NB4 (cell line): ENCODE measurements at regions not wholly inside any gene's neighbourhood (a gene's known extent, or its start where the extent isn't known, plus 50 kb on each side); places are given as distances from the start of the nearest gene placed in this dataset.

Experiments
- DNase-seq: peaks from one replicate; pipeline ENCODE4 v3.0.0; 2010; ENCODE audit warnings: low read depth
- H3K4me3 ChIP-seq: one replicate; pipeline ENCODE4 v1.5.1; 2011; ENCODE audit warnings: mild to moderate bottlenecking, low read depth, low read length, moderate library complexity
- MAX ChIP-seq: IDR thresholded peaks from 2 replicates; pipeline ENCODE4 v1.6.1; 2011; ENCODE audit warnings: low read depth, low read length
- MYC ChIP-seq: IDR thresholded peaks from 2 replicates; pipeline ENCODE4 v1.6.1; 2011; ENCODE audit warnings: low read depth, low read length
- POLR2A ChIP-seq: IDR thresholded peaks from 2 replicates; pipeline ENCODE4 v1.6.1; 2011; ENCODE audit warnings: mild to moderate bottlenecking; ENCODE audit not compliant: insufficient read length; ENCODE audit errors: extremely low read depth
- TF ChIP-seq, protein P1 (sequence below): IDR thresholded peaks from one replicate; pipeline ENCODE4 v1.5.1; 2012; ENCODE audit warnings: low read depth, low read length

DNA sequence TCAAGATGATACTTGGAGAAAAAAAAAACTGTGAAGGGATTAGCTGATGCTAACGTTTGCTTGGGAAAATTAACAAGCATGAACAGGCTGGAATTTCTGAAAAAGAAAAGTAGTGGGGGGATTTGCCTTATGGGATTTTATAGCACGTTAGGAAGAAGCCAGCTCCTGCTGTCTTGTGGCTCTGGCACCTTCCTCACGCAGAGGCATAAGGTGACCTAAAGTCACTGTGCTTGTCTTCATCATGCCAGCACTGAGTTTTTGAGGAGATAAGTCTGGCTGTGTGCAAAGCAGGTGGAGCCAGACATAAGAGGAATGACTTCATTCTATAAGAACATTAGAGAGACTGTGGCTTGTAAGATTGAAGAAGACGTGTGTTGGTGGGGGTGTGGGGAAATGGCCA lies 94.4 kb upstream of the MAP1B start:
- TF ChIP-seq MYC (no peak), POLR2A (no peak), MAX (no peak)
- TF ChIP-seq, protein P1, sequence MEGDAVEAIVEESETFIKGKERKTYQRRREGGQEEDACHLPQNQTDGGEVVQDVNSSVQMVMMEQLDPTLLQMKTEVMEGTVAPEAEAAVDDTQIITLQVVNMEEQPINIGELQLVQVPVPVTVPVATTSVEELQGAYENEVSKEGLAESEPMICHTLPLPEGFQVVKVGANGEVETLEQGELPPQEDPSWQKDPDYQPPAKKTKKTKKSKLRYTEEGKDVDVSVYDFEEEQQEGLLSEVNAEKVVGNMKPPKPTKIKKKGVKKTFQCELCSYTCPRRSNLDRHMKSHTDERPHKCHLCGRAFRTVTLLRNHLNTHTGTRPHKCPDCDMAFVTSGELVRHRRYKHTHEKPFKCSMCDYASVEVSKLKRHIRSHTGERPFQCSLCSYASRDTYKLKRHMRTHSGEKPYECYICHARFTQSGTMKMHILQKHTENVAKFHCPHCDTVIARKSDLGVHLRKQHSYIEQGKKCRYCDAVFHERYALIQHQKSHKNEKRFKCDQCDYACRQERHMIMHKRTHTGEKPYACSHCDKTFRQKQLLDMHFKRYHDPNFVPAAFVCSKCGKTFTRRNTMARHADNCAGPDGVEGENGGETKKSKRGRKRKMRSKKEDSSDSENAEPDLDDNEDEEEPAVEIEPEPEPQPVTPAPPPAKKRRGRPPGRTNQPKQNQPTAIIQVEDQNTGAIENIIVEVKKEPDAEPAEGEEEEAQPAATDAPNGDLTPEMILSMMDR, result no peak
- H3K4me3 ChIP-seq, result no peak overlapping the region
- DNase-seq, result no peak

DNA sequence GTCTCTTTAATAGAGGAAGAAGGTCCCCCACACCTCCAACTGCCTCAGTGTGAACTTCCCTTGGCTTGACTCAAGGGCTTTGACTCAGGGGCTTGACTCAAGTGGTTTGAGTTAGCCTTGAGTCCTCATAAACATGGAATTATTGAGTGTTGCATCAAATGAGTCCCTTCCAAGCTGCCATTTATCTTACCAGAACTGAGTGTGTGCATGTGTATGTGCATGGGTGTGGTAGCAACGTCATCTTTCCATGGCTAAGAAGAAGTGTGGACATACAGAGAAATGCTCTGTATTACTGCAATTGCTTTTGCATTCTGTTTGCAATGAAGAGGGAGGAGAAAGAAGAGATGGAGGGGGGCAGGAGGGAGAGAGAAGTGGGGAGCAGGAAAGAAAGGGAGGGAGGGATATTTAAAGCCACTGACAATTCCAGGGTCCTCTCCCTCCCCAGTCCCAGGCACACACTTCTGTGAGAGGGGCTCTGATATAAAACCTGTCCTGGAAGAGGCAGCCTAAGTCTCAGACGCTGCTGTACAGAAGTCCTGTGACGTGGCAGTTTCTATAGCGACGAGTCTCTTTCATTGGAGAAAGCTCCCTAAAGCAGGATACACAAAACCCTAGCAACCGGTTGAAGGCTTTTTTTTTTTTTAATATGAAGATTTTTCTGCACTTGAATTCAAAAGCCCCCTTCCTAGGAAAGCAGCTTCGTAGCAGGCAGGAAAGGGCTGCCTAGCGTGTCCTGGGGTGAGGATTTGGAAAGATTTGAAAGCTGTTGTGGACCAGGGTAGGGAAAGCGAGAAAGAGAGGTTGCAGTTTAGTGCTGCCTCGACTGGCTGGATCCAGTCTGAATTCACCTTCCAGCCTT lies 93.3 kb upstream of the MAP1B start:
- H3K4me3 ChIP-seq, result no peak overlapping the region
- DNase-seq, result no peak
- TF ChIP-seq, protein P1, result no peak
- TF ChIP-seq POLR2A, result no peak
- no peak for TF ChIP-seq MAX
- TF ChIP-seq MYC, result no peak

- TF ChIP-seq MYC, result no peak
- no peak for TF ChIP-seq MAX
- TF ChIP-seq, protein P1, result no peak
- TF ChIP-seq POLR2A, result no peak
- peak; percentile 23 for DNase-seq
- no peak overlapping the region for H3K4me3 ChIP-seq
Measured at GRCh38 chr5:72015103-72015548, 92.1 kb upstream of the MAP1B start.

- DNase-seq, result peak; percentile 65
- TF ChIP-seq MAX, result no peak
- TF ChIP-seq, protein P1, result peak; percentile 96
- no peak overlapping the region for H3K4me3 ChIP-seq
Measured at GRCh38 chr5:72018143-72018803, 89.0 kb upstream of the MAP1B start.

DNA sequence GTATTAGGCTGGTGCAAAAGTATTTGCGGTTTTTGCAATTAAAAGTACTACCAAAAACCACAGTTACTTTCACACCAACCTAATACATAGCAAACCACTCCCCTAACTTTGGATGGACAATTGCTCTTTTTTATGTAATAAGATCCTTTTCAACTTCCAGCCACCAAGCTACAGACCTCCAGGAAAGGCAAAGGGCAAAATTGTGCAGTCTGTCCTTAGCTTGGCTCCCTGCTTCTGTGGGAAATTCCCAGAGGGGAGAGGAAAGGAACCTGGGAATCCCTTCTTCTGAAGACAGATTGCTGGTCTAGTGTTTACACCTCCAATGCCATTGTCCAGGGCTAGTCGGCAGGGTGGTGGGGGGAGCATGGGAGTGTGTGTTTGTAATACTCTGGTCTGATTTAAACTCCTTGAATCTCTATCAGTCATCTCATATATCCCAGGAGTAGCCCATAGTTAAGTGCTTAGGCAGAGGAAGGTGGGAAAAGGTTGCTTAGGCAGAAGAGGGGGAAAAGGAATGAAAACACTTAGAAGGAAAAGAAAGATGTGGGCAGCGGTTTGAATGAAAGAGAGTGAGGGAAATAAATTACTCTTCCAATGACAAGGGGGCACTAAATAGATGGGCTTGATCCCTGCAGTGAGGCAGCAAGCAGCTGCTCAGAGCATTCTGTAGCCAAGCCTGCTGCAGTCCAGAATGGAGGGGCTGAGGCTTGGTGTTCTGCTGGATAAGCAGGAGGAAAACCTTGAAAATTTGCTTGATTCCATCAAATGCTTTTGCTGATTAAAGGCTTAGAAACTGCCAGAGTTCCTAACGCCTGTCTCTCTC lies 86.9 kb upstream of the MAP1B start:
- no peak overlapping the region for H3K4me3 ChIP-seq
- TF ChIP-seq MAX, result no peak
- no peak for TF ChIP-seq POLR2A
- TF ChIP-seq MYC, result no peak
- TF ChIP-seq, protein P1, result no peak
- no peak for DNase-seq
